22Rv1 (cell line): ENCODE measurements at regions not wholly inside any gene's neighbourhood (a gene's known extent, or its start where the extent isn't known, plus 50 kb on each side); places are given as distances from the start of the nearest gene placed in this dataset.

Experiments used
- CTCF ChIP-seq: fragments of 450-650 bp; IDR thresholded peaks from 2 replicates; pipeline ENCODE4 v1.5.1; 2017; ENCODE audit warnings: mild to moderate bottlenecking
- ZFX ChIP-seq: fragments of 450-650 bp; IDR thresholded peaks from 2 replicates; pipeline ENCODE4 v1.6.1; 2017; ENCODE audit warnings: antibody characterized with exemption, borderline replicate concordance

- TF ChIP-seq CTCF (no peak), ZFX (no peak)
These were observed 632.8 kb upstream of the KLF12 start for GRCh38 chr13:74767050-74767449.
